Activated T-helper 1 cell treated with anti-CD3 and anti-CD28 coated beads, Interleukin-12 subunit alpha, Interleukin-12 subunit beta, Interleukin-2, Interleukin-4 antibody, amounts not matched to agents 30 ng/mL and 10 ng/mL and 1 ng/mL, durations not matched to agents 14 hours and 24 hours and 36 hours (primary cell): ENCODE measurements at regions not wholly inside any gene's neighbourhood (a gene's known extent, or its start where the extent isn't known, plus 50 kb on each side); places are given as distances from the start of the nearest gene placed in this dataset.

Experiments used
- DNase-seq: peaks from one replicate; pipeline ENCODE4 v3.0.0; 2021; ENCODE audit warnings: low spot score
- H3K27ac Mint-ChIP-seq: one replicate; pipeline ENCODE4 v1.8.0; 2021; ENCODE audit warnings: mild to moderate bottlenecking, mixed read lengths
- H3K27me3 Mint-ChIP-seq: one replicate; pipeline ENCODE4 v1.8.0; 2022; ENCODE audit warnings: mild to moderate bottlenecking, moderate library complexity, mixed read lengths; ENCODE audit not compliant: insufficient read depth
- H3K36me3 Mint-ChIP-seq: one replicate; pipeline ENCODE4 v1.8.0; 2021; ENCODE audit warnings: low read depth, mixed read lengths
- H3K4me1 Mint-ChIP-seq: one replicate; pipeline ENCODE4 v1.8.0; 2021; ENCODE audit warnings: low read depth, mixed read lengths
- H3K4me3 Mint-ChIP-seq: one replicate; pipeline ENCODE4 v1.8.0; 2021; ENCODE audit warnings: mild to moderate bottlenecking, moderate library complexity, mixed read lengths
- H3K9me3 Mint-ChIP-seq: one replicate; pipeline ENCODE4 v1.8.0; 2021; ENCODE audit warnings: mixed read lengths
- intact Hi-C: fragments of 100-400 bp; cut with micrococcal nuclease; formaldehyde crosslinking; loops from one replicate; pipeline ENCODE4 v1.15.1; 2024

DNA sequence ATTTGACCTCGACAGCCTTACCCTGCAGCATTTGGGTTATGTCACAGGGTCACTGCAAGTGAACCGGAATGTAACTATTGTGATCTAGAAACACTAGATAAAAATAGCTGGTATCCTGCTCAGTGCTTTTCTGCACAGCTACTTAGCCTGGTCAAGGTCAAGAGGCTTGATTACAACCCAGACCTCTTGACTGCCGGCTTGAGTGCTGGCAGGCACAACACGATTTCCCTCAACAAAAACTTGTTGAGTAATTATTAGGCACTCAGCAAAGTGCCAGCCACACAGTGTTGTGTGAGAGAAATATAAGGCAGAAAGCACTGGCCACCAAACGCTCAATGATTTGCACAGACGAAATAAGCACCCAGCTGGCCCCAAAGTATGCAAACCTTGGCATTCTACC lies 156.7 kb downstream of the NUAK1 start:
- DNase-seq, result no peak
- no peaks in the 10 kb centered on the region for H3K4me1 Mint-ChIP-seq
- no peak overlapping the region for H3K4me3 Mint-ChIP-seq
- peaks cover 5% of the 10 kb centered on the region for H3K27me3 Mint-ChIP-seq
- H3K9me3 Mint-ChIP-seq, result no peaks in the 10 kb centered on the region
- no peak overlapping the region for H3K27ac Mint-ChIP-seq
- intact Hi-C loops, result no loop called here
- H3K36me3 Mint-ChIP-seq, result no peaks in the 10 kb centered on the region

- Mint-ChIP-seq H3K27me3 (peaks cover 1% of the 10 kb centered on the region), H3K4me1 (no peaks in the 10 kb centered on the region)
- intact Hi-C loops, result no loop called here
Measured at GRCh38 chr12:105983622-105984320, 155.0 kb downstream of the NUAK1 start.

DNA sequence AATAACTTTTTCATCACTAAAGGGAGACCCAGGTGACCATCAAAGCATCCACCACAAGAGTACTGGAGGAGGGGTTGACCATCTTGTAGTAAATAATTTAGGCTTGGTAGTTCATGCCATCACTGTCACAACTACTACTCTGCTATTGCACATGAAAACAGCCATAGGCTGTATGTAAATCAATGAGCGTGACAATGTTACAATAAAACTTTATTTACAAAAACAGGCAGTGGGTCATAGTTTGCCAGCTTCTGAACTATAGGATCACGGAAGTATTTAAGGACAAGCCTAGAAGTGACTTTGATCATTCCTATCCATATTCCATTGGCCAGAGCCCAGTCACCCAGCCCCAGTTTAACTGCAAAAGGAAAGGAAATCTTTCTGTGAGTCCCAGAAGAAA lies 153.4 kb downstream of the NUAK1 start:
- intact Hi-C loops, result no loop called here
- DNase-seq, result no peak
- Mint-ChIP-seq H3K4me3 (no peak overlapping the region), H3K4me1 (no peaks in the 10 kb centered on the region), H3K27ac (no peak overlapping the region), H3K36me3 (no peaks in the 10 kb centered on the region), H3K9me3 (no peaks in the 10 kb centered on the region), H3K27me3 (peaks cover 1% of the 10 kb centered on the region)

More at GRCh38 chr12:105983622-105984320, 155.0 kb downstream of the NUAK1 start:
- no peak overlapping the region for H3K4me3 Mint-ChIP-seq
- no peaks in the 10 kb centered on the region for H3K9me3 Mint-ChIP-seq
- no peaks in the 10 kb centered on the region for H3K36me3 Mint-ChIP-seq
- no peak for DNase-seq
- H3K27ac Mint-ChIP-seq, result no peak overlapping the region

DNA sequence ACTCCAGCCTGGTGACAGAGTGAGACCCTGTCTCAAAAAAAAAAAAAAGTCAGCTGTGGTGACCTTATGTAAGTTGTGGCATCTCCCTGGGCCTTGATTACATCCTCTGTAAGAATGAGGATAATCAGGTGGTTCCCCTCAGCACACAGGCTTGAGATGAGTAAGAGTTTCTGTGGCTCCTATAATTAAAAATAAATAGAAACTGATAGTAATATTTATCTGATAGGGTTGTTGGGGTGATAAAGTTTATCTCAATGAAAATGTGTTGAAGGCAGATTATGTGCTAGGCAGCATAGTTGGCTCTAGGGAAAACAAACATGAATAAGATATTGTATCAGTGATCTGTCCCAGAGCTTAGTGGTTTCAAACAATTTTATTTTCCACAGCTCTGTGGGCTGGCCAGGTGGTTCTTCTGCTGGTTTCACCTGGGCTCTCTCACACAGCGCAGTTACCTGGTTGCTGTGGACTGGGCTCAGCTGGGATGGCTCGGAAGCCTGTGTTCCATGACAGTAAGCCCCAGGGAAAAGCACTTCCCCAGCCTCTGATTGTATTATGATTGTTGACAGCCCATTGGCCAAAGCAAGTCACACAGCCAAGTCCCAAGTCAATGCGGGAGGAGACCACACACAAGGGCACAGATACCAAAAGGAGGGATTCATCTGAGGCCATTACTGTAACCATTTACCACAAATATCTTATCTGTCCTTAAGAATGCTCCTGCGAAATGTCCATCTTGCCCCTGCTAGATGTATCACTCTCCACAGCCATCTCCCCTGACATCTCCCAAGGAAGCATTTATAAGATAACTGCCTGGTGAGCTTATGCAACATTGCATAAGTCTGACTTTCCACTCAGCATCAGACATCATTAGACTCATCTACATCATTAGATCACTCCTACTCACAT lies 151.7 kb downstream of the NUAK1 start:
- Mint-ChIP-seq H3K36me3 (no peaks in the 10 kb centered on the region), H3K27me3 (peaks cover 4% of the 10 kb centered on the region), H3K27ac (no peak overlapping the region), H3K4me3 (no peak overlapping the region), H3K9me3 (no peaks in the 10 kb centered on the region), H3K4me1 (no peaks in the 10 kb centered on the region)
- intact Hi-C loops, result no loop called here
- DNase-seq, result no peak

DNA sequence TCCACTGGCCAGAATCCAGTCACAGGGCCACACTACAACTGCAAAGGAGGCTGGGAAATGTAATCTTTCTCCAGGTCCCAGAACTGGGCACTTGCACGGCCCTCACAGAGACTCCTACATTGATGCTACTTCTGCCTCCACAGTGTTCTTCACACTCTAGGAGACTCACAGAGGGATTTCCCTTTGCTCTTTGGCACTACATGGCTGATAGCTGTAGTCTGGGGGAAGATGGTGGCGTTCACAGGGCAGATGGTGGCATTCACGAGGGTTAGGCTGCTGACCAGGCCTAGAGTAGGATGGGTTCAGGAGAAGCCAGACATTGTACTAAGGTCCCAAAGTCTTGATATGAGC lies 151.1 kb downstream of the NUAK1 start:
- H3K36me3 Mint-ChIP-seq, result no peaks in the 10 kb centered on the region
- no peak overlapping the region for H3K4me3 Mint-ChIP-seq

DNA sequence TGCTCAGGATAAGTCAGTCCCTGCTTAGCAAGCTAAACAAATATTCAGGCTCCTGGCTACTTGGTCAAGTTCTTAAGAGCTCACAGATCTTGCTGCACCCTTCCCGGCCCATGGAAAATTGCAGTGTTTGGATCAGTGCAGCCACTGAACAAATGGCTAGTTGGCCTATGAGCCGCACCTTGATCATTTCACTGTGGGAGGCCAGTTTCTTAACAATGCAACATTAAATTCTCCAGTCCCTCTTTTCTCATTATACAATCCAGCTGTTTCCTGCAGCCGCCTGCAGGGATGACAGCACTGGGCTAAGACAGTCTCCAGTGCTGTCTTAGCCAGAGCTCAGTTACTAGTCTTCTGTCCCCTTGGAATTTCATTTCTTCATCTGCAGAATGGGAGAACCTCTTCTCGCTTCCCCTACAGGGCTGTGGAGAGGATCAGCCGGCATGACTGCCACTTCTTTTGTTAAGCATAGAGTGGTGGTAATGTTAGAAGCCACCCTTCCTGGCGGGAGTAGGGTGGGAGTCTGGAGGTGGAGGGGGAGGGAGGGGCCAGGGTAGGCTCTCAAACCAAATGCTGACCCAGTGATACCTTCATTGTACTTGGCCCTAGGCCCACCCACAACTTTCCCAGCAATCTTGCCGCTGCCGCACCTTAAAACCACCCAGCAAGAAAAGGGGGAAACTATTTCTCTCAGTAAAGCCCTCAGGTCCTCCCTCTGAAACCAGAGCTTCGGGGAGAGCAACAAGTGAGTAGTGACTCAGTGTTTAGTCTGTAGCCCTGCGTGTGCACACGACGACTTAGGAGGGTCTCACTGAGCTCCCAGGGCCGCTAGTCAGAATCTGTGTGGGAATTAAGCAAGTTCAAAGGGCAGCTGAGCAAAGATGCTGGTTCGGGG lies 145.7 kb downstream of the NUAK1 start:
- no peak overlapping the region for H3K4me3 Mint-ChIP-seq
- no peaks in the 10 kb centered on the region for H3K9me3 Mint-ChIP-seq
- no peaks in the 10 kb centered on the region for H3K36me3 Mint-ChIP-seq
- intact Hi-C loops, result no loop called here
- H3K27ac Mint-ChIP-seq, result no peak overlapping the region
- peaks cover 3% of the 10 kb centered on the region for H3K27me3 Mint-ChIP-seq
- no peaks in the 10 kb centered on the region for H3K4me1 Mint-ChIP-seq
- no peak for DNase-seq

More for the DNA sequence above, 151.1 kb downstream of the NUAK1 start:
- Mint-ChIP-seq H3K4me1 (no peaks in the 10 kb centered on the region), H3K27me3 (peaks cover 4% of the 10 kb centered on the region), H3K9me3 (no peaks in the 10 kb centered on the region), H3K27ac (no peak overlapping the region)
- intact Hi-C loops, result no loop called here
- DNase-seq, result no peak

DNA sequence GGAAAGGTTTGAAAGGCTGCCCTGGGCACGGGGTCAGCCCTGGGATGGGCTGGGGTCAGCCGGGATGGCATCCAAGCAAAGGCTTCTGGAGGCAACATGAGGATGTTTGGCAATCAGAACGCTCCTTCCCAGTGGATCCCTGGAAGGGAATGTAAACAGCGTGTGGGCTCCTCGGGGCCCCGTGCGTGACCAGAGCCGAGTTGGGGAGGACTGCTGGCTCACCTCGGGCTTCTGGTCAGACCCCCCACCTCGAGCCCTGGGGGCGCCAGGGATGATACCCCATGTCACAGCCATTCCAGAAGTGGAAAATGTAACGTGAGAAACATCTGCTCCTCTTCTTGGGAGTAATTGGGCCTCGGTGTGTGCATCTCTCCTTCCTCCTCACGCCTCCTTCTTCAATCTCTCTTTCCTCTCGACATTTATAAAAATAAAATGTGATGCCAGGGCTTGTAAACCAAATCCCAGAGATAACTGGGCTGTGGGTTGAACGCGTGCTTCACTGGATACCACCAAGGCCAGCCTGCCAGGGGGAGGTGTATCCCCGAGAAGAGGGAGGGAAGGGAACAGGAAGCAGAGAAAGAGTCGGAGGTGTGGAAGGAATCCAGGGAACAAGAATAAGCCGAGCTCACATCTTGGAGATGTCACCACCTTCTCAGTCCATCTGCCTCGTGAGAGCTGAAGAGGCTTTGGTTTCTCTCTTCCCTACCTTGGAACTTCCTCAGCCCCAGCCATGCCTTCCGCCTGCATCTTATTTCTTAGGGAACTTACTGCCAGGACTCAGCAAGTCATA lies 144.8 kb downstream of the NUAK1 start:
- no peak for DNase-seq
- H3K27ac Mint-ChIP-seq, result no peak overlapping the region
- no peaks in the 10 kb centered on the region for H3K36me3 Mint-ChIP-seq
- peaks cover 3% of the 10 kb centered on the region for H3K27me3 Mint-ChIP-seq
- intact Hi-C loops, result no loop called here
- no peaks in the 10 kb centered on the region for H3K9me3 Mint-ChIP-seq
- H3K4me1 Mint-ChIP-seq, result no peaks in the 10 kb centered on the region
- no peak overlapping the region for H3K4me3 Mint-ChIP-seq

DNA sequence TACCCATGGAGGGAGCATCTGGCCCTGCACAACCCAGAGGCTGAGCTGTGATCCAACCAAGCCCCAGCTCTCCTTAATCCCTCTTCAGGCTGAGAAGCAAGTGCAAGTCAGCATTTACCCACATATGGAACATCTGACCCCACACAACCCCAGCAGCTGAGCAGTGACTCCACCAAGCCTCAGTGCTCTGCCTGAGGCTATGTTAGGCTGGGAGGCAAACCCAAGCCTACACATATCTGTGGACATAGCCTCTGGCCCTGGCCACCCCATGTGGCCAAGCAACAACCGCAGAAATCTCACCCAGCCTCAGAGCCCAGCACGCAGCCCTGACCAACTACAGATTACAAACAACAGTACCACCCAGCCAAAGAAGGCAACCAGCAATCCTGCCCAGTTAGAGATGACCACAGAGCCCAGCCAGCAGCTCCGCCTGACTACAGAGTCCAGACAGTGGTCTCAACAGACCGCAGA lies 142.8 kb downstream of the NUAK1 start:
- Mint-ChIP-seq H3K4me3 (no peak overlapping the region), H3K4me1 (no peaks in the 10 kb centered on the region), H3K27me3 (peaks cover 3% of the 10 kb centered on the region), H3K9me3 (no peaks in the 10 kb centered on the region), H3K27ac (no peak overlapping the region), H3K36me3 (no peaks in the 10 kb centered on the region)
- intact Hi-C loops, result no loop called here
- no peak for DNase-seq

GRCh38 chr12:105998561-105998960 lies 140.2 kb downstream of the NUAK1 start:
- Mint-ChIP-seq H3K4me3 (no peak overlapping the region), H3K27me3 (no peaks in the 10 kb centered on the region), H3K27ac (no peak overlapping the region), H3K36me3 (no peaks in the 10 kb centered on the region), H3K9me3 (no peaks in the 10 kb centered on the region), H3K4me1 (no peaks in the 10 kb centered on the region)
- intact Hi-C loops, result no loop called here
- DNase-seq, result no peak

GRCh38 chr12:106000382-106001104 lies 138.2 kb downstream of the NUAK1 start:
- Mint-ChIP-seq H3K36me3 (no peaks in the 10 kb centered on the region), H3K9me3 (no peaks in the 10 kb centered on the region), H3K27me3 (no peaks in the 10 kb centered on the region), H3K4me3 (no peak overlapping the region), H3K4me1 (no peaks in the 10 kb centered on the region), H3K27ac (no peak overlapping the region)
- intact Hi-C loops, result no loop called here
- no peak for DNase-seq

DNA sequence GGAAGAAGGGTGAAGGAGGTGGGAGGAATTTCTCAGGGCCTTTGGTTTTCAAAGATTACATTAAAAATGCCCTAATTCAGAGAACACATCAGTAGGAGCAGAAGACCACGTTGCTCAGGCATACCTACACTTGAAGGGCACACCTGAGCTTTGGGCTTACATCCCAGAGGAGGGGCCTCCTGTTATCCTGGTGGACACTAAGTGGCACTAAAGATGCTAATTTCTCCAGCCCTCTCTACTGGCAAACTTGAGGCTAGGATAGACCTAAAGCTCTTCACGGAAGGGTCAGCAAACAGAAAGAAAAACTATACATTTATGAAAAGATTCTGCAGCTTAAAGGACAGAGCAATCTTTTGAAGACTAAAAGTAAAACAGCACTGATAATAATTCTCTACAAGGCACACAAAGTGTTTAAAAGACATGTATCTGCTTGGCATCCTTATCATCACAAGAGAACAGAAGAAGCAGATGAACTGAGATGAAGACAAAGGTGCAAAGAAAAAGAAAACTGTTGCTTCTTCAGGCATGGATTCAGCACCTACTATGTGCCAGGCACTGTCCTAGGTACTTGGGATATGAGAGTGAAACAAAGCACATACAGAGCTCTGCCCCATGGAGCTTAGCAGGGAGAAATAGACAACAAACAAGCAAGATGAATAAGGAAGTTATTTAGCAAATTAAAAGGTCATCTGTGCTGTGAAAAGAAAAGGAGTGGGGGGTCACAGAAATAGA lies 137.5 kb downstream of the NUAK1 start:
- no peaks in the 10 kb centered on the region for H3K27me3 Mint-ChIP-seq

More for the DNA sequence above, 137.5 kb downstream of the NUAK1 start:
- Mint-ChIP-seq H3K4me1 (no peaks in the 10 kb centered on the region), H3K36me3 (no peaks in the 10 kb centered on the region), H3K9me3 (no peaks in the 10 kb centered on the region), H3K4me3 (no peak overlapping the region), H3K27ac (no peak overlapping the region)
- intact Hi-C loops, result no loop called here
- no peak for DNase-seq
